Gastrocnemius medialis (tissue), 4 donors: ENCODE measurements at regions not wholly inside any gene's neighbourhood (a gene's known extent, or its start where the extent isn't known, plus 50 kb on each side); places are given as distances from the start of the nearest gene placed in this dataset.

Experiments
- CTCF ChIP-seq, 5 experiments: fragments of 450-650 bp in 3 of 5; fragments of 200-600 bp in 2 of 5; sonication (generic) in 2 of 5; IDR thresholded peaks in 4 of 5; conservative IDR thresholded peaks in 1 of 5; 1 replicate in 4 of 5; 2 replicates in 1 of 5; pipeline ENCODE4 v1.5.1; 2016 to 2019; ENCODE audit warnings: antibody characterized with exemption in 5 of 5, mild to moderate bottlenecking in 3 of 5, moderate library complexity in 3 of 5
- POLR2A ChIP-seq, 2 donors: fragments of 450-650 bp; IDR thresholded peaks; one replicate each; pipeline ENCODE4 v1.6.1; 2017; ENCODE audit warnings: antibody characterized with exemption in 2 of 2, mild to moderate bottlenecking in 2 of 2, moderate library complexity in 2 of 2

GRCh38 chr14:101359221-101360053 lies 201.9 kb upstream of the DIO3 start:
- no peak for TF ChIP-seq CTCF (IDR thresholded peaks at IDR 0.05 in 4 of 5, conservative IDR thresholded peaks at IDR 0.05 in 1 of 5)
- TF ChIP-seq POLR2A (IDR thresholded peaks at IDR 0.05): no peak
